GM19025 (cell line): ENCODE measurements at regions not wholly inside any gene's neighbourhood (a gene's known extent, or its start where the extent isn't known, plus 50 kb on each side); places are given as distances from the start of the nearest gene placed in this dataset.
"Not testable (repeated sequence)": the region's sequence is repeated elsewhere in the genome, so short reads cannot be mapped to it uniquely, and the experiment has no call there.

Experiments used
- ATAC-seq: cut with Tn5 transposase; IDR thresholded peaks from one replicate; pipeline ENCODE4 v1.9.1; 2021; ENCODE audit warnings: mild to moderate bottlenecking, low read depth, moderate library complexity; ENCODE audit not compliant: unreplicated experiment

GRCh38 chr9:26673261-26673660, 219.3 kb downstream of the CAAP1 start:
- ATAC-seq: no peak

GRCh38 chr9:26669701-26670670, 222.6 kb downstream of the CAAP1 start:
- no peak for ATAC-seq

- ATAC-seq: no peak
Measured at GRCh38 chr9:26667882-26668281, 224.7 kb downstream of the CAAP1 start.

GRCh38 chr9:26665666-26666065, 226.9 kb downstream of the CAAP1 start:
- ATAC-seq: no peak

- ATAC-seq: not testable (repeated sequence)
Measured at GRCh38 chr9:26664087-26664773, 228.4 kb downstream of the CAAP1 start.

GRCh38 chr9:26662476-26662875, 230.1 kb downstream of the CAAP1 start:
- no peak for ATAC-seq

GRCh38 chr9:26658476-26658875, 234.1 kb downstream of the CAAP1 start:
- no peak for ATAC-seq

- ATAC-seq: no peak
Measured at GRCh38 chr9:26657958-26658357, 234.6 kb downstream of the CAAP1 start.

- no peak for ATAC-seq
Measured at GRCh38 chr9:26656003-26656870, 236.4 kb downstream of the CAAP1 start.

GRCh38 chr9:26655166-26655565, 237.4 kb downstream of the CAAP1 start:
- ATAC-seq: no peak

GRCh38 chr9:26650325-26650724, 242.3 kb downstream of the CAAP1 start:
- ATAC-seq: no peak

GRCh38 chr9:26643826-26644225, 248.8 kb downstream of the CAAP1 start:
- no peak for ATAC-seq

- no peak for ATAC-seq
Measured at GRCh38 chr9:26639761-26640160, 252.8 kb downstream of the CAAP1 start.

- no peak for ATAC-seq
Measured at GRCh38 chr9:26637101-26637500, 255.5 kb downstream of the CAAP1 start.

- not testable (repeated sequence) for ATAC-seq
Measured at GRCh38 chr9:26613851-26614350, 278.7 kb downstream of the CAAP1 start.

- ATAC-seq: no peak
Measured at GRCh38 chr9:26612211-26612610, 280.4 kb downstream of the CAAP1 start.

- ATAC-seq: no peak
Measured at GRCh38 chr9:26606756-26607155, 285.8 kb downstream of the CAAP1 start.

GRCh38 chr9:26605367-26605766, 287.2 kb downstream of the CAAP1 start:
- no peak for ATAC-seq

GRCh38 chr9:26604076-26604662, 288.4 kb downstream of the CAAP1 start:
- ATAC-seq: no peak

GRCh38 chr9:26603617-26604016, 289.0 kb downstream of the CAAP1 start:
- ATAC-seq: no peak
